Endothelial cell (in vitro differentiated cells): ENCODE measurements at regions not wholly inside any gene's neighbourhood (a gene's known extent, or its start where the extent isn't known, plus 50 kb on each side); places are given as distances from the start of the nearest gene placed in this dataset.
A peak's percentile ranks its signal among the peaks of the same experiment; 100 is the strongest.

ENCODE experiments used
- DNase-seq: peaks from one replicate; pipeline ENCODE4 v3.0.0; 2021; ENCODE audit warnings: low spot score
- H3K27ac Mint-ChIP-seq: one replicate; pipeline ENCODE4 v1.8.0; 2021; ENCODE audit warnings: mixed read lengths, inconsistent platforms; ENCODE audit not compliant: unreplicated experiment
- H3K27me3 Mint-ChIP-seq: one replicate; pipeline ENCODE4 v1.8.0; 2021; ENCODE audit warnings: mild to moderate bottlenecking, moderate library complexity, mixed read lengths, inconsistent platforms; ENCODE audit not compliant: unreplicated experiment
- H3K36me3 Mint-ChIP-seq: one replicate; pipeline ENCODE4 v1.8.0; 2021; ENCODE audit warnings: mild to moderate bottlenecking, low read depth, mixed read lengths, inconsistent platforms; ENCODE audit not compliant: unreplicated experiment
- H3K4me1 Mint-ChIP-seq: one replicate; pipeline ENCODE4 v1.8.0; 2021; ENCODE audit warnings: mild to moderate bottlenecking, mixed read lengths, inconsistent platforms; ENCODE audit not compliant: unreplicated experiment
- H3K4me3 Mint-ChIP-seq: one replicate; pipeline ENCODE4 v1.8.0; 2021; ENCODE audit warnings: mild to moderate bottlenecking, mixed read lengths, inconsistent platforms; ENCODE audit not compliant: unreplicated experiment
- H3K9me3 Mint-ChIP-seq: one replicate; pipeline ENCODE4 v1.8.0; 2021; ENCODE audit warnings: mixed read lengths, inconsistent platforms; ENCODE audit not compliant: unreplicated experiment
- TF ChIP-seq, protein P1 (sequence below): fragments of 200-600 bp; sonication (generic); IDR thresholded peaks from one replicate; pipeline ENCODE4 v1.5.0; 2021; ENCODE audit warnings: antibody characterized with exemption; ENCODE audit not compliant: unreplicated experiment

DNA sequence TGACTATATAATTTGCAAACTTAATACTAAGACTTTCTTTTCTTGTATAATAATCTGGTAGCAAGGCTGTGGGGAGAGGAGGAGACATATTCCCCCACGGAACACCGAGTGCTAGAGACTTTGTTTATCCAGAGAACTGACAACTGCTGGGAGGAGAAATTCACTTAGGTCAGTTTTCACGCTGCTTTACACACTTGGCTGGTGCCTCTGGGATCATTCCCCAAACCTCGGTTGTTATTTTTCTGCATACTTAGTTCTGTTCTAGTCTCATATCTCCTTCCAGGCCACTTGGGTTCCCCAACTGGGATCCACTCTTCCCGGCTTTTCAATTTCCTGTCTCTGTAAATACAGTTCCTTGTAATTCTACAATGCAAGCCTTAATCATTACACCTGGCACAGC lies 238.2 kb upstream of the ADAMTS16 start:
- Mint-ChIP-seq H3K4me1 (no peaks in the 10 kb centered on the region), H3K27ac (no peak overlapping the region), H3K4me3 (no peak overlapping the region), H3K36me3 (no peaks in the 10 kb centered on the region), H3K27me3 (no peaks in the 10 kb centered on the region), H3K9me3 (no peaks in the 10 kb centered on the region)
- no peak for DNase-seq
- TF ChIP-seq, protein P1, sequence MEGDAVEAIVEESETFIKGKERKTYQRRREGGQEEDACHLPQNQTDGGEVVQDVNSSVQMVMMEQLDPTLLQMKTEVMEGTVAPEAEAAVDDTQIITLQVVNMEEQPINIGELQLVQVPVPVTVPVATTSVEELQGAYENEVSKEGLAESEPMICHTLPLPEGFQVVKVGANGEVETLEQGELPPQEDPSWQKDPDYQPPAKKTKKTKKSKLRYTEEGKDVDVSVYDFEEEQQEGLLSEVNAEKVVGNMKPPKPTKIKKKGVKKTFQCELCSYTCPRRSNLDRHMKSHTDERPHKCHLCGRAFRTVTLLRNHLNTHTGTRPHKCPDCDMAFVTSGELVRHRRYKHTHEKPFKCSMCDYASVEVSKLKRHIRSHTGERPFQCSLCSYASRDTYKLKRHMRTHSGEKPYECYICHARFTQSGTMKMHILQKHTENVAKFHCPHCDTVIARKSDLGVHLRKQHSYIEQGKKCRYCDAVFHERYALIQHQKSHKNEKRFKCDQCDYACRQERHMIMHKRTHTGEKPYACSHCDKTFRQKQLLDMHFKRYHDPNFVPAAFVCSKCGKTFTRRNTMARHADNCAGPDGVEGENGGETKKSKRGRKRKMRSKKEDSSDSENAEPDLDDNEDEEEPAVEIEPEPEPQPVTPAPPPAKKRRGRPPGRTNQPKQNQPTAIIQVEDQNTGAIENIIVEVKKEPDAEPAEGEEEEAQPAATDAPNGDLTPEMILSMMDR, result no peak

DNA sequence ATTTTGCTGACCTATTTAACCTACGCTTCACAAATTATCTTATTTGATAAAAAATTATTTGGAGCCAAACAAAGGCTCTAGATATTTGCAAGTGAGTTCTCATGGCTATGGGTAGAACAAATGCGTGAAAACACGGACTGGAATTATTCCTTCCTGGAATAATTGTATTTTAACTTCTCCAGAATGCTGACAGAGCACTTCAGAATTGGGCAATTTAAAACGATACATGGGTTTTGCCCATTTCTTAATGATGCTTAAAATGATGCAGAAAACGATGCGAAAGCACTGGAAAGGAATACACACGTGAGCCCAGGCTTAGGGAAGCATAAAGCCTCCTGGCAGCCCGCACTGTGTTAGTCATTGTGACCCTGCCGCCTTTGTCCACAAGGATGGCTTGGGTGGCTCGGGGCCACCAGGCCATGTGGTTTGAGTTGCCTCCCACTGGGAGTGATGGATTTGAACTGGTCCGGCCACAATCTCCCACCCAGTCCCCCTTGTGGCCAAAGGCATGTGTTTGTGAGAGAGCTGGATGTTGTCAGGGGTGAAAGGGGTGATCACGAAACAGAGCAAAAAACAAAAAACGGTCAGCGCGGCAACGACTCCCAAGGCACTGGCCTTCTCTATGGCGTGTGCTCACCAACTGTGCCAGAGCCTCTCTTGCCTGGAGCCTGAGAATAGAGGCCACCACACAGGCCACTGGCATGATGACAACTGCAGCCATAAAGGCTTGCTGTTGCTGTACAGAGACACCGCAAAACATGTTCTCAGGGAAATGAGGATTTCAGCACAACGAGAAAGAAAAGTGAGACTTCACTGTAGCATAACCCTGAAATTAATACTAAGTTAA lies 234.2 kb upstream of the ADAMTS16 start:
- Mint-ChIP-seq H3K27me3 (peaks cover 3% of the 10 kb centered on the region), H3K4me3 (no peak overlapping the region), H3K4me1 (no peaks in the 10 kb centered on the region), H3K27ac (no peak overlapping the region), H3K36me3 (no peaks in the 10 kb centered on the region), H3K9me3 (no peaks in the 10 kb centered on the region)
- TF ChIP-seq, protein P1, result peak; percentile 39
- DNase-seq, result peak; percentile 14

DNA sequence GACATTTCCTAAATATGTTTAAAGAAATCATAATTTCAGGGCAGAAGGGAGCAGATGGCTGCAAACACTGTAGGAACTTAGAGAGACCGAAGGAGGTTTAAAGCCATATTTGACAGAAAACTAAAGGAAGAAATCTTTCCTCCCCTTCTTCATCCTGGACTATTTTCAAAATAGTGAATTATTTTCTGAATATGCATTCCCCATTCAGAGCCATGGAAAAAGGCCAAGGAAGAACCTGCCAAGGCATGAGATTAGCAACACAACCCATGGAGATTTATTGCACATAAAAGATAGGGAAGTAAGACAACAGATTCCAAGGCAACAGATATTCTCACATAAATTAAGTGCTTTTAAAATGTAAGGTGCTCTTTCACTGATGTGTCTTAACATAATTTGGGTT lies 233.3 kb upstream of the ADAMTS16 start:
- H3K9me3 Mint-ChIP-seq, result no peaks in the 10 kb centered on the region
- H3K36me3 Mint-ChIP-seq, result no peaks in the 10 kb centered on the region
- no peak for DNase-seq
- peaks cover 3% of the 10 kb centered on the region for H3K27me3 Mint-ChIP-seq
- no peak overlapping the region for H3K4me3 Mint-ChIP-seq
- no peaks in the 10 kb centered on the region for H3K4me1 Mint-ChIP-seq
- H3K27ac Mint-ChIP-seq, result no peak overlapping the region
- TF ChIP-seq, protein P1, result no peak

DNA sequence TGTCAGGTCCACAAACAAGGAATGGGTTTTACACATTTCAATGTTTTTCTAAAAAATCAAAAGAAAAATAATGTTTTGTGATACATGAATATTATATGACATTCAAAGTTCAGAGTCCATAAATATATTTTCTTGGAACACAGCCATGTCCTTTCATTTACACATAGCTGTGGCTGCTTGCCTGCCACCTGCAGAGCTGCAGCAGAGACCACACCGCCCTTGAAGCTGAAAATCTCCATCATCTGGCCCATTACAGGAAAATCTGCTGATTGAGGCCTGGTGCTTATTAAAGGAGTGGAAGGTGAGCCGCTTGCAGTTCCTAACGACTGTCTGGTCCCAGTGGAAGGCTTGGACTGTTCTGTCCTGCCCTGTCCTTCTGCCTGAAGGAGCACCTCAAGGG lies 232.6 kb upstream of the ADAMTS16 start:
- H3K9me3 Mint-ChIP-seq, result no peaks in the 10 kb centered on the region
- H3K27ac Mint-ChIP-seq, result no peak overlapping the region
- TF ChIP-seq, protein P1, result no peak
- H3K4me1 Mint-ChIP-seq, result no peaks in the 10 kb centered on the region
- no peaks in the 10 kb centered on the region for H3K36me3 Mint-ChIP-seq
- H3K27me3 Mint-ChIP-seq, result peaks cover 3% of the 10 kb centered on the region
- DNase-seq, result no peak
- H3K4me3 Mint-ChIP-seq, result no peak overlapping the region

DNA sequence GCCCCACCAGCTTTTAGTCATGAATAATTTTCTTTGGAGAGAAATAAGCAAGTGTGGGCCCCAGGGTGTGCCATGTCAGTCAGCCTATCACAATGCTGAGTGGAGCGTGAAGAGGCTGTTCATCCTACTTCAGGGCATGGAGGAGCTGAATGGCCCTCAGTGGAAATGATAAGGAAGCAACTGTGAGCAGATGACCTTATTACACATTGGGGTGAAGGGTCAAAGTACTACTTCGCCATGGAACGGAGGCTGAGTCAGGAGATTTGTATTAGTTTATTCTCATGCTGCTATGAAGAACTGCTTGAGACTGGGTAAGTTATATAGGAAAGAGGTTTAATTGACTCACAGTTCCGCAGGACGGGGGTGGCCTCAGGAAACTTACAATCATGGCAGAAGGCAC lies 231.0 kb upstream of the ADAMTS16 start:
- TF ChIP-seq, protein P1, result no peak
- peaks cover 3% of the 10 kb centered on the region for H3K27me3 Mint-ChIP-seq
- H3K36me3 Mint-ChIP-seq, result no peaks in the 10 kb centered on the region
- no peak overlapping the region for H3K27ac Mint-ChIP-seq
- DNase-seq, result no peak
- no peak overlapping the region for H3K4me3 Mint-ChIP-seq
- no peaks in the 10 kb centered on the region for H3K9me3 Mint-ChIP-seq
- H3K4me1 Mint-ChIP-seq, result no peaks in the 10 kb centered on the region
